GM19395 (cell line): ENCODE measurements at regions not wholly inside any gene's neighbourhood (a gene's known extent, or its start where the extent isn't known, plus 50 kb on each side); places are given as distances from the start of the nearest gene placed in this dataset.
"Not testable (repeated sequence)": the region's sequence is repeated elsewhere in the genome, so short reads cannot be mapped to it uniquely, and the experiment has no call there.

Experiments used
- ATAC-seq: cut with Tn5 transposase; IDR thresholded peaks from one replicate; pipeline ENCODE4 v1.9.1; 2021; ENCODE audit warnings: mild to moderate bottlenecking, moderate library complexity; ENCODE audit not compliant: unreplicated experiment

DNA sequence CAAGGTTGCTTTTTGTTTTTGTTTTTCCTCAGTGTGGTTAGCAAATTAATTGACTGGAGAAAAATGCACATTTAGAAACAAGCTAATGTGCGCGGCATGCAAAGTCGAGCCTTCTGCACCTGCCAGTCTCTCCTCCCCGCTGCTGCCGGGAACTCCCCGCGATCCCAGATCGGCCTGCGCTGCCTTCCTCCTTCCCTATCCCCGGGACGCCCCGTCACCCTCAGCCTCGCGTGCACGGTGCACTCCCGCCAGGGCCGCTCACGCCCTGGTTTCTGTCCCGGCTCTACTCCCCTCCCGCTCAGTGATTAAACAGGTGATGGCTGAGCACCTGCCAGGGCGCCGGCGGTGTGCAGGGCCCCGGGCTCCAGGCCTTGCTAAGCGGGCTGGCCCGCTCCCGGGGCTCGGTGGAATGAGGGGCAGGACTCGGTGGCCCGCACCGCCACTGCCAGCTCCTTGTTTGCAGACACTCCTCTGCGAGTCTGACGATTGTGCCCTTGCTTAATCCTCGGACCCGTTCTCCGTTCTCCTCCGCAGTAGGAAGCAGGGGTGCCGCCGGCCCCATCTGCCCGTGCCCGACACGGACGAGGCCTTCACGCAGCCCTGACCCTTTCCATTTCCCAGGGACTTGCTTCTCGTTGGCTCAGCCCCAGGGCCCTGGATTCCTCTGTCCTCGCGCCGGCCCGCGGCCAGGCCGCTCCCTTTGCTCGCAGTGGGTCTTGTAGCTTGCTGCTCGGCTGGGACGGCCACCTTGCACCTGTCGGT lies 143.4 kb downstream of the TRIML1 start:
- no peak for ATAC-seq

- no peak for ATAC-seq
These were observed 148.1 kb downstream of the TRIML1 start for GRCh38 chr4:188287169-188287894.

GRCh38 chr4:188289531-188290125 lies 150.4 kb downstream of the TRIML1 start:
- ATAC-seq, result no peak

DNA sequence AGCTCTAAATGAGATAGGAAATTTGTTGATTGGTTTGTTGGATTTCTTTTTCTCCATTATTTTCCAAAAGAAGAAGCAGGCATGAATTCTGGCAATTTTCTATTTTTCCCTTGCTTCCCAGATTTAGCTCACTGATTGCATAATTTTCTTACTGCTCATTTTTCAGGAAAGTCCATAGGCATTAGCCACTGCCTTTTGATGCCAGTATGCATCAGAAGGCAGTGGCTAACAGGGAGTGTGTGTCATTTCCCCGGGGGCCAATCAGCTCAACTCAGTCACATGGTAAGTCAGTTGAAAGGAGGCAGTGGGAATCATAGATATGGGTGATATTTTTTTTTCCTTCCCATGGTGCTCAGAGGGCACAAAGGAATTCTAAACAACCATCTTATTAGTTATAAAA lies 156.7 kb downstream of the TRIML1 start:
- ATAC-seq, result no peak

DNA sequence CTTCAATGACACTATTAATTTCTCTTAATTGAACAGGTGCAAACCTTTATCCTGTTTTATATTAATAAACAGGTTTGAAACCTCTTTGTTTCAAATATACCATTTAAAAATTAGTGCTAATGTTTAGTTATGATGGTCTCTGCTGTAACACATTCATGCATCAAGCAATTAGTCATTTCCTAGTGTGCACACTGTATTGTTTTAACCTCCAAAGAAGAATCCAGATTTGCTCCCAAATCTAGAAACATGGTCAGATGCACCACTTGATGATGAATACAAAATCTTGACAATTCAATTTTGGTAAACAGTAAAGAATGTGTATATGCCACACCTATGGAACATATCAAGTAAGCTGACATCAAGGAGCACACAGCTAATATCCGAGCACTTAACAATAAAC lies 157.1 kb downstream of the TRIML1 start:
- no peak for ATAC-seq

- no peak for ATAC-seq
These were observed 158.6 kb downstream of the TRIML1 start for GRCh38 chr4:188297873-188298272.

DNA sequence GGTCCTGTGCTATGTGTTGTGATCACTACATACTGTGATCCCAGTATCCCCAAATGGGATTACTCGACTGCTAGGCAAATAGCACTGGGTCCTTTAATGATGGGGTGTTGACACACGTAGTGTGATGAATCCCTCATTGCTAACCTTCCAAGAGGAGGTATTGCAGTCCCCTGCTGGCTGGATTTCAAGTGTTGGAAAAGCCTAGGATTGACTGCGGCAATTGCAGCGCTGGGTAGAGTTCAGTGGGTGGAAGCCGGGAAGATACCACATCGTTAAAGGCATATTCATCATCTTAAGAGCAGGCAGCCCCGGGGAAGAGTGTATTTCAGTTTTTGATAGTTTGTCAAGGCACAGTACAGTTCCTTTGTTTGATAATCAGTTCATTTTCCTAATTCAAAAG lies 159.9 kb downstream of the TRIML1 start:
- no peak for ATAC-seq

GRCh38 chr4:188300385-188300784 lies 161.1 kb downstream of the TRIML1 start:
- no peak for ATAC-seq

GRCh38 chr4:188305690-188306089 lies 166.4 kb downstream of the TRIML1 start:
- ATAC-seq, result no peak

GRCh38 chr4:188307591-188307990 lies 168.3 kb downstream of the TRIML1 start:
- no peak for ATAC-seq

GRCh38 chr4:188308142-188308541 lies 168.9 kb downstream of the TRIML1 start:
- no peak for ATAC-seq

DNA sequence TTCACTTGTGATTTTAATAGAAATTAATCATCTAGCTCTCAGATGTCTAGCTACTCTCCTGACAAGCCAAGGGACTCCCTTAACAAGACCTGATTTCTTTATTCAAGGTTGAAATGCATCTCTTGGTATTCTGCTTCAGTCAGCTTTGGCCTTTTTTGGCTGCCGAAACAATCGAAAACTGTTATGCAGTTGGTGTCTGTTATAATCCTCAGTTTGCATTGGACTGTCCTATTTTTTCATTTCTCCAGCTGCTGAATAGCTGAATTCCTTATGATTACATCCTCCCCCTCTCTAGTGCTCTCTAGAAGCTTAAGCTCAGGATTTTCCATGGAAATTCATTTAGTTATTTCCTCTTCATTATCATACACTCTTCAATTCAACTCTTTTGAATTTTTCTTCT lies 177.2 kb downstream of the TRIML1 start:
- ATAC-seq, result no peak

GRCh38 chr4:188328966-188329365 lies 189.7 kb downstream of the TRIML1 start:
- no peak for ATAC-seq

GRCh38 chr4:188329521-188329920 lies 190.3 kb downstream of the TRIML1 start:
- ATAC-seq, result no peak

GRCh38 chr4:188332265-188332664 lies 193.0 kb downstream of the TRIML1 start:
- ATAC-seq, result no peak

GRCh38 chr4:188336891-188337290 lies 197.7 kb downstream of the TRIML1 start:
- no peak for ATAC-seq

DNA sequence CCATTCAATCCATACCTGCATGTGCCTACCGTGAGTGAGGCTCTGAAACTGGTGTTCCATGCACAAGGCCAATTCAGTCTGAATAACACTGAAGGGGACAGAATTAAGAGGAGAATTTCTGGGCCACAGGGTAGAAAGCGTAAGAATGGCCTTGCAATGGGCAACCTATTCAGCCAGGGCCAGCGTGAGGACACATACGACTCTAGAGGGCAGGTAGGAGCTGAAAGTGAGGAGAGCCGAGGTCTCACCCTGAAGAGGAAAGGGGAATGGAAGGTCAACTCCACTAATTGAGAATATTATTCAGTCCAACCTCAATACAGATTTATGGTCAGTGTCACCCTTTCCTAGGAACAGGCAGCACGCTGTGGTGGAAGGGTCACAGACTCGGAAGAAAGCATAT lies 202.2 kb downstream of the TRIML1 start:
- no peak for ATAC-seq

DNA sequence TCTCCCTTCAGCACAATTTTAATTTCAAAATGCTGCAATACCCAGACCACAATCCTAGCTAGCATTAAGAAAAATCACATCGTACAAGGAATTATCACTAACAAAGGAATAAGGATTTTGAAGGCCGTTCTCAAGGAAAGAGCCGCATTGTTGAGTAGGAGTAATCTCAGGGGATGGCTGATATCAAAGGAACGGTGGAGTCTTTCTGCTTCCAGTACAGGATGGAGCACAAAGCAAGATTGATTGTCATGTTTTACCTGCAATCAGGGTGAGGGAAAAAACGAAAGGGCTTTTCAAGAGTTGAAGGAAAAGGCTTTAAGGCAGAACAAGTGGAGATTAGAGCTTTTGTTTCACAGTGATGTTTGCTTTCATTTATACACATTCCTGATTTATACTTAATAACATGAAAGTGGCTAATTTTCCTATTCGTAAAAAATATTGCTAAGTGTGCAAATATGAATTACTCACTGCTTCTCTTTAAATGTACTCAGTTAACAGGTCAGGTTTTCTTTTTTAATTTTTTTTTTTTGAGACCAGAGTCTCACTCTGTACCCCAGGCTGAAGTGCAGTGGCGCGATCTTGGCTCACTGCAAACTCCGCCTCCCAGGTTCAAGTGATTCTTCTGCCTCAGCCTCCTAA lies 207.0 kb downstream of the TRIML1 start:
- ATAC-seq, result no peak

DNA sequence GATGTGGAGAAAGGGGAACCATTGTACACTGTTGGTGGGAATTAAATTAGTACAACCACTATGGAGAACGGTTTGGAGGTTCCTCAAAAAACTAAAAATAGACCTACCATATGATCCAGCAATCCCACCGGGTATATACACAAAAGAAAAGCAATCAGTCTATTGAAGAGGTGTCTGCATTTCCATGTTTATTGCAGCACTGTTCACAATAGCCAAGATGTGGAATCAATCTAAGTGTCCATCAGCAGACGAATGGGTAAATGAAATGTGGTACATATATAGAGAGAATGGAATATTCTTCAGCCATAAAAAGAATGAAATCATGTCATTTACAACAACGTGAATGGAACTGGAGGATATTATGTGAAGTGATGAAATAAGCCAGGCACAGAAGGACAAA lies 208.1 kb downstream of the TRIML1 start:
- no peak for ATAC-seq

DNA sequence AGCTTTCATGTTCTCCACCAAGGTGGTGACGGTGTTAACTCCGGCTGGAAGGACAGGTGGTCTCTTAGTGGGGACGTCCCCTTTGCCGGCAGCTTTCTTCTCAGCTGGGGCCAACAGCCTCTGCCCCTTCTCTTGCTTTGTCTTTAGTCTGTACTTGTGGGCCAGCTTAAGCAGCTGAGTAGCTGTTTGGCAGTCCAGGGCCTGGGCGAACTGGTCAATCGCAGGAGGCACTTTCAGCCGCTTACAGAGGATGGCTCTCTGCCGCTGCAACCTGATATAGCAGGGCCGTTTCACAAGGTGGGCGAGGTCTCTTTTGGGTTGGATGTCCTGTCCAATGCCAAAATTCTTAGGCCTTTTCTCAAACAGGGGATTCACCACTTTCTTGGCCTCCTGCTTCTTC lies 210.3 kb downstream of the TRIML1 start:
- ATAC-seq, result not testable (repeated sequence)

GRCh38 chr4:188363196-188363595 lies 224.0 kb downstream of the TRIML1 start:
- no peak for ATAC-seq

GRCh38 chr4:188370777-188371176 lies 231.5 kb downstream of the TRIML1 start:
- no peak for ATAC-seq
